Suprapubic skin (tissue), 4 donors: ENCODE measurements at regions not wholly inside any gene's neighbourhood (a gene's known extent, or its start where the extent isn't known, plus 50 kb on each side); places are given as distances from the start of the nearest gene placed in this dataset.

Source experiments
- CTCF ChIP-seq, 2 donors: fragments of 200-600 bp in 1 of 2; fragments of 450-650 bp in 1 of 2; sonication (generic) in 1 of 2; IDR thresholded peaks; one replicate each; pipeline ENCODE4 v1.5.1; 2016 to 2019; ENCODE audit warnings: antibody characterized with exemption in 2 of 2, mild to moderate bottlenecking in 1 of 2, moderate library complexity in 1 of 2
- EP300 ChIP-seq: sonication (generic); formaldehyde crosslinking; IDR thresholded peaks from one replicate; pipeline ENCODE4 v1.6.1; 2017; ENCODE audit warnings: antibody characterized with exemption
- POLR2A ChIP-seq, 2 donors: fragments of 450-650 bp; IDR thresholded peaks; one replicate each; pipeline ENCODE4 v1.6.1; 2017; ENCODE audit warnings: antibody characterized with exemption in 2 of 2, mild to moderate bottlenecking in 2 of 2, moderate library complexity in 2 of 2
- POLR2AphosphoS5 ChIP-seq, 3 donors: sonication (generic); formaldehyde crosslinking; IDR thresholded peaks; one replicate each; pipeline ENCODE4 v1.6.1; 2017; ENCODE audit warnings: antibody characterized with exemption in 3 of 3

DNA sequence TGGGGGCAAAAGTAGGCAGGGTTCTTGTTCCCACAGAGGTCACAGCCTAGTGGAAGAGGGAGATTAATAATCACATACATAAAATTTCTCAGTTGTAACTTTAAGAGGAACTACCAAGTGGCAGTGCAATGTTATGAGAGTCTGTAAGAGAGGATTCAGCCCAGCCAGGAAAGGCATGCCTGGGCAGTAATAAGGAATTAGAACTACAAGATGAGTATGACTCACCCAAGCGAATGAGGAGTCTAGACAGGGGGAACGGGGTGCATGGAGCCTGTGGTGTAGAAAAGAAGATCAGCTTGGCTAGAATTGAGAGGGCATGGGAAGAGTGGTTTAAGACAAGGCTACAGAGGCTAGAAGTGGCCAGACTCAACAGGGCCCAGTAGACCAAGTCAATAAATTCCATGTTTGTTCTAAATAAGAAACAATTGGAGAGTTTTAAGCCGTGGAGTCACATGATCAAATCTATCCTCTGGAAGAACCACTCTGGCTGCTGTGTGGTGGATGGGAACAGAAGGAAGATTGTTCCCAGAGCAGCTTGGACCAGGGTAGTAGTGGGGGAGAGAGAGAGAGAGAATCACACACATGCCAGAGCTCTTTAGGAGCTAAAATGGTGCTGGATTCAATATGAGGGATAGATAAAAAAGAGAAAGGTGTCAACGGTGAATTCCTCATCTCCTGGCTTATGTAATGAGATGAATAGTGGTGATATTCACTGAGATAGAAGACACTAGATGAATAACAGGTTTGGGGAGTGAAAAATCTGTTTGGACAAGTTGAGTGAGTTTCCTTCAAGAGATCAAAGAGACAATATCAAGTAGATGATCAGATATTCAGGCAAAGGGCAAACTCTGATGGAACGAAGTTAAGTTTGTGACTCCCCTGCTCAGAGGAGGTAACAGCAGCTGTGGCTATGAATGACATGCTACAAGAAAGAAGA, 265.1 kb downstream of the FGFR2 start:
- TF ChIP-seq CTCF (IDR thresholded peaks at IDR 0.05): no peak
- TF ChIP-seq POLR2AphosphoS5 (IDR thresholded peaks at IDR 0.05): peak in 1 of 3 donors; percentile 23
- TF ChIP-seq EP300: no peak
- TF ChIP-seq POLR2A (IDR thresholded peaks at IDR 0.05): no peak
